ENCODE measurements at regions not wholly inside any gene's neighbourhood (a gene's known extent, or its start where the extent isn't known, plus 50 kb on each side); places are given as distances from the start of the nearest gene placed in this dataset.
A peak's percentile ranks its signal among the peaks of the same experiment; 100 is the strongest.
"Not testable (repeated sequence)": the region's sequence is repeated elsewhere in the genome, so short reads cannot be mapped to it uniquely, and the experiment has no call there.

DNA sequence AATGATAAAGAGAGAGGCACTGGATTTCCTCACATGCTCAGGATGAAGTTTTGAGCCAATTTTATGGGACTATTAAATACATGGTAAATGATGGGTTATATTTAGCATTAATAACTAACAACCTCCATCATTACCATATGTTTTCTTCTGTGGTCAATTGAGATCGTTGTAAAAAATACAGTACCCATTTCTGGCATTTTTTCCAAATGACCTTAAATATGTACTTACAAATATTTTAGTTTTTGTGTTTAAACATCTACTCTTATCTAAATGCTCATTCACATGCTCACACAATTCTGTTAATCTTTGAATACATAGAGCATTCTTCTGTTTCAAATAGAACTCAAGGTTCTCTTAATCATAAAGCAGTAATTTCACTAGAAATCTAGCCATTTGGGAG is 330.0 kb upstream of the BRINP3 start:
- Histone ChIP-seq H3K27ac (ENCODE audit: low read depth, low read length) (no peak overlapping the region), H3K27me3 (ENCODE audit: insufficient read depth, low read length, poor library complexity, severe bottlenecking) (no peaks in the 10 kb centered on the region), H3K4me1 (ENCODE audit: insufficient read depth, low read length) (no peaks in the 10 kb centered on the region), H3K9me3 (ENCODE audit: low read length) (no peaks in the 10 kb centered on the region), H3K36me3 (ENCODE audit: insufficient read depth, low read length) (no peaks in the 10 kb centered on the region), H3K4me3 (ENCODE audit: low read length) (no peak overlapping the region)
- Mint-ChIP-seq H3K4me1 (no peaks in the 10 kb centered on the region), H3K4me3 (no peak overlapping the region), H3K9me3 (peaks cover 11 to 38% (median 26%) of the 10 kb centered on the region in 5 donors), H3K36me3 (no peaks in the 10 kb centered on the region), H3K27ac (no peak overlapping the region), H3K27me3 (no peaks in the 10 kb centered on the region)
- ChIA-PET POLR2A (no interaction called here), CTCF (no interaction called here)
- no peak for DNase-seq

DNA sequence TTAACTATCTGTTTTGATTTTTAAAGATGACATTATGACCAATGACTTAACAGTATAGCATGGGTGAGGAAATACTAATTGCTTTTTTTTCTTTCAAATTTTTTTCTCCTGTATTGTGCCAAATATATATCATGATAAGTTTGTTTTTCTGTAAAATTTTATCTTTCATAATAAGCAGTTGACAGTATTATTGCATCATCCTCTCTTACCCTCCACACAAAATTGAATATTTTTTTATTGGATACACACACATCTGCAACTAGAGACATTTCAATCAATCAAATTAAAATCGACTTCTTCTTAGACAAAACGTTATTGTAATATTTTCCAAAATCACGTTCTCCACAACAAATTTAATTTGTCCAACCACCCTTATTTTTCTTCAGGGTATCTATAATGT is 330.4 kb upstream of the BRINP3 start:
- Mint-ChIP-seq H3K4me3 (no peak overlapping the region), H3K27me3 (no peaks in the 10 kb centered on the region), H3K9me3 (peaks cover 11 to 40% (median 26%) of the 10 kb centered on the region in 5 donors), H3K27ac (no peak overlapping the region), H3K4me1 (no peaks in the 10 kb centered on the region), H3K36me3 (no peaks in the 10 kb centered on the region)
- ChIA-PET CTCF (no interaction called here), POLR2A (no interaction called here)
- H3K27ac ChIP-seq (ENCODE audit: low read depth, low read length), result no peak overlapping the region
- no peaks in the 10 kb centered on the region for H3K9me3 ChIP-seq (ENCODE audit: low read length)
- H3K4me3 ChIP-seq (ENCODE audit: low read length), result no peak overlapping the region
- no peak for DNase-seq
- no peaks in the 10 kb centered on the region for H3K27me3 ChIP-seq (ENCODE audit: insufficient read depth, low read length, poor library complexity, severe bottlenecking)
- no peaks in the 10 kb centered on the region for H3K36me3 ChIP-seq (ENCODE audit: insufficient read depth, low read length)
- H3K4me1 ChIP-seq (ENCODE audit: insufficient read depth, low read length), result no peaks in the 10 kb centered on the region

DNA sequence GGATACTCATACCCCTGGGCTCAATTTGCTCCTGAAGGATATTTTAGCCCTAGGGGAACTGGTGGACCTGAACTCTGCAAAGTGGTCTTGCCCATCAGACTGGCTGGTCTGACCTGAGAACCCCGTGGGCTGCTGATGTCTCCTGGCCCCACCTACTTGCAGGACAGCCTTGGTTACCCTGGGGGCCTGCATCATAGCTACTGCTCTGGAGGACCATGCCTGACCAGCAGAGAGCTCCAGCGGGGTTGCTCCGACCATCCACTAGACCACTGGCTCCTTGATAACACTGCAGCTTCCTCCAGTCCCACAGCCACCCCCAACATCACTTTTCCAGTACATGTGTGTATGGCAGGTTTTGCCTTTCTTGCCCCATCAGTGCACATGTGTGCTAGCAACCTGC is 331.6 kb upstream of the BRINP3 start:
- no peaks in the 10 kb centered on the region for H3K36me3 Mint-ChIP-seq
- no peak overlapping the region for H3K27ac Mint-ChIP-seq
- no peak overlapping the region for H3K4me3 Mint-ChIP-seq
- Histone ChIP-seq H3K27ac (ENCODE audit: low read depth, low read length) (no peak overlapping the region), H3K4me1 (ENCODE audit: insufficient read depth, low read length) (no peaks in the 10 kb centered on the region), H3K27me3 (ENCODE audit: insufficient read depth, low read length, poor library complexity, severe bottlenecking) (no peaks in the 10 kb centered on the region), H3K9me3 (ENCODE audit: low read length) (no peaks in the 10 kb centered on the region), H3K4me3 (ENCODE audit: low read length) (no peak overlapping the region), H3K36me3 (ENCODE audit: insufficient read depth, low read length) (no peaks in the 10 kb centered on the region)
- ChIA-PET POLR2A (no interaction called here), CTCF (no interaction called here)
- H3K9me3 Mint-ChIP-seq, result peaks cover 15 to 46% (median 31%) of the 10 kb centered on the region in 5 donors
- no peaks in the 10 kb centered on the region for H3K4me1 Mint-ChIP-seq
- H3K27me3 Mint-ChIP-seq, result no peaks in the 10 kb centered on the region
- DNase-seq, result no peak

DNA sequence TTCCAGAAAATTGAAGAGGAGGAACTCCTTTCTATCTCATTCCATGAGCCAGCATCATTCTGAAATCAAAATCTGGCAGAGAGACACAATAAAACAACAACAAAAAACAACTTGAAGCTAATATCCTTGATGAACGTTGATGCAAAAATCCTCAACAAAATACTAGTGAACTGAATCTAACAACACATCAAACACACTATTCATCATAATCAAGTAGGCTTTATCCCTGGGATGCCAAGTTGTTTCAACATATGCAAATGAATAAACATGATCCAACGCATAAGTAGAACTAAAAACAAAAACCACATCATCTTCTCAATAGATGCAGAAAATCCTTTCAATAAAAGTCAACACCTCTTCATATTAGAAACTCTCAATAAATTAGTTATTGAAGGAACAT is 335.3 kb upstream of the BRINP3 start:
- no peaks in the 10 kb centered on the region for H3K36me3 ChIP-seq (ENCODE audit: insufficient read depth, low read length)
- H3K27ac ChIP-seq (ENCODE audit: low read depth, low read length), result no peak overlapping the region
- no peaks in the 10 kb centered on the region for H3K27me3 ChIP-seq (ENCODE audit: insufficient read depth, low read length, poor library complexity, severe bottlenecking)
- CTCF ChIA-PET, result no interaction called here
- Mint-ChIP-seq H3K4me1 (no peaks in the 10 kb centered on the region), H3K36me3 (no peaks in the 10 kb centered on the region), H3K27ac (no peak overlapping the region), H3K4me3 (no peak overlapping the region), H3K27me3 (no peaks in the 10 kb centered on the region), H3K9me3 (peaks cover 12 to 40% (median 30%) of the 10 kb centered on the region in 5 donors)
- no peak overlapping the region for H3K4me3 ChIP-seq (ENCODE audit: low read length)
- no peaks in the 10 kb centered on the region for H3K9me3 ChIP-seq (ENCODE audit: low read length)
- POLR2A ChIA-PET, result no interaction called here
- no peaks in the 10 kb centered on the region for H3K4me1 ChIP-seq (ENCODE audit: insufficient read depth, low read length)
- DNase-seq, result no peak

DNA sequence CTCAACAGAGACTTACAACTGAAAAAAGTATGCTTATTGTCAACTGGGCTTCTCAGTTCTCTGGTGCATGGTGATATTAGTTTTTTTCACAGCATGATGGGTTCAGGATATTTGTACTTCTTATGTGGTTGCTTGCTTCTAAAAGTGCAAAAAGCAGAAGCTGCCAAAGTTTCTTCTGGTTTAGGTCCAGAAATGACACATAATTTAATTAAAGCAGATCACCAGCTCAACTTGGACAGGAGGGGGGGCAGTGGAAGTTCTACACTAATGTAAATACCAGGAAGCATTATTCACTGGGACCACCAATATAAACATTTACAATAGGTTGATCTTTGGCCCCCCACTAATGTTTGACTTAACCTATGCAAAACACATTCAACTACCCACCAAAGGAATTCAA is 354.8 kb upstream of the BRINP3 start:
- ChIA-PET CTCF (no interaction called here), POLR2A (no interaction called here)
- Histone ChIP-seq H3K36me3 (ENCODE audit: insufficient read depth, low read length) (no peaks in the 10 kb centered on the region), H3K27ac (ENCODE audit: low read depth, low read length) (no peak overlapping the region), H3K27me3 (ENCODE audit: insufficient read depth, low read length, poor library complexity, severe bottlenecking) (no peaks in the 10 kb centered on the region), H3K4me1 (ENCODE audit: insufficient read depth, low read length) (no peaks in the 10 kb centered on the region), H3K4me3 (ENCODE audit: low read length) (no peak overlapping the region), H3K9me3 (ENCODE audit: low read length) (no peaks in the 10 kb centered on the region)
- DNase-seq, result no peak
- H3K9me3 Mint-ChIP-seq, result peaks cover 7 to 35% (median 15%) of the 10 kb centered on the region in 5 donors
- H3K27me3 Mint-ChIP-seq, result no peaks in the 10 kb centered on the region
- no peaks in the 10 kb centered on the region for H3K36me3 Mint-ChIP-seq
- H3K27ac Mint-ChIP-seq, result no peak overlapping the region
- H3K4me3 Mint-ChIP-seq, result no peak overlapping the region
- H3K4me1 Mint-ChIP-seq, result no peaks in the 10 kb centered on the region

DNA sequence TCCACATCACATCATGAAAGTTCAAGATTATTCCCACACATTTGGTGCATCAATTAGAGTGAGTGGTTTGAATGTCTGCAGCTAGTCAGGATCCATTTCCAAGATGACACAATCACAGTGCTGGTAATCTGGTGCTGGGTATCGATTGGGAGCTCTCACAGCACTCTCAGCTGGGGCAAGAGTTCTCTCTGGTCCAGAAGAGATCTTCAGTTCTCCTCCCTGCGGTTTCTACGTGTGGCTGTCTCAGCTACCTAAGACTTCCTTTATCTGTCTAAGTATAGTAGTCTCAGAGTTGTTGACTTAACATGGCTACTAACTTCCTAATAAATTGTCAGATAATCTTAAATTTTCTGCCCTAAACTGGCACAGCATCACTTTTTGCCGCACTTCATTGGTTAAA is 358.0 kb upstream of the BRINP3 start:
- H3K27ac Mint-ChIP-seq, result no peak overlapping the region
- H3K4me3 Mint-ChIP-seq, result no peak overlapping the region
- no peaks in the 10 kb centered on the region for H3K4me1 ChIP-seq (ENCODE audit: insufficient read depth, low read length)
- H3K27me3 ChIP-seq (ENCODE audit: insufficient read depth, low read length, poor library complexity, severe bottlenecking), result no peaks in the 10 kb centered on the region
- H3K4me1 Mint-ChIP-seq, result no peaks in the 10 kb centered on the region
- H3K27me3 Mint-ChIP-seq, result no peaks in the 10 kb centered on the region
- H3K9me3 ChIP-seq (ENCODE audit: low read length), result no peaks in the 10 kb centered on the region
- no peaks in the 10 kb centered on the region for H3K36me3 Mint-ChIP-seq
- H3K9me3 Mint-ChIP-seq, result peaks cover 7 to 21% (median 13%) of the 10 kb centered on the region in 5 donors
- H3K36me3 ChIP-seq (ENCODE audit: insufficient read depth, low read length), result no peaks in the 10 kb centered on the region
- no peak overlapping the region for H3K4me3 ChIP-seq (ENCODE audit: low read length)
- POLR2A ChIA-PET, result no interaction called here
- no peak overlapping the region for H3K27ac ChIP-seq (ENCODE audit: low read depth, low read length)
- CTCF ChIA-PET, result no interaction called here
- no peak for DNase-seq

DNA sequence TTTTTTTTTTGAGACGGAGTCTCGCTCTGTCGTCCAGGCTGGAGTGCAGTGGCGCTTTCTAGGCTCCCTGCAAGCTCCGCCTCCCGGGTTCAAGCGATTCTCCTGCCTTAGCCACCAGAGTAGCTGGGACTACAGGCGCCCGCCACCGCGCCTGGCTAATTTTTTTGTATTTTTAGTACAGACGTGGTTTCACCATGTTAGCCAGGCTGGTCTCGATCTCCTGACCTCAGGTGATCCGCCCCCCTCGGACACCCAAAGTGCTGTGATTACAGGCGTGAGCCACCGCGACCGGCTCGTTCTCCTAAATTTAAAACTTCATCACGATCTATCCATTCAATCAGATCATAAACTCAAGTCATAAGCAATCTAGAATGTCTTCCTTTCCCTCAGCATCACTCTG is 359.5 kb upstream of the BRINP3 start:
- H3K4me1 ChIP-seq (ENCODE audit: insufficient read depth, low read length); H3K9me3 ChIP-seq (ENCODE audit: low read length); H3K27ac Mint-ChIP-seq; H3K27ac ChIP-seq (ENCODE audit: low read depth, low read length); H3K27me3 Mint-ChIP-seq; H3K4me3 Mint-ChIP-seq; CTCF ChIA-PET; H3K36me3 Mint-ChIP-seq; H3K36me3 ChIP-seq (ENCODE audit: insufficient read depth, low read length); H3K27me3 ChIP-seq (ENCODE audit: insufficient read depth, low read length, poor library complexity, severe bottlenecking); POLR2A ChIA-PET; DNase-seq; H3K4me1 Mint-ChIP-seq; H3K4me3 ChIP-seq (ENCODE audit: low read length): not testable (repeated sequence)
- peaks cover 7 to 21% (median 11%) of the 10 kb centered on the region in 5 donors for H3K9me3 Mint-ChIP-seq

DNA sequence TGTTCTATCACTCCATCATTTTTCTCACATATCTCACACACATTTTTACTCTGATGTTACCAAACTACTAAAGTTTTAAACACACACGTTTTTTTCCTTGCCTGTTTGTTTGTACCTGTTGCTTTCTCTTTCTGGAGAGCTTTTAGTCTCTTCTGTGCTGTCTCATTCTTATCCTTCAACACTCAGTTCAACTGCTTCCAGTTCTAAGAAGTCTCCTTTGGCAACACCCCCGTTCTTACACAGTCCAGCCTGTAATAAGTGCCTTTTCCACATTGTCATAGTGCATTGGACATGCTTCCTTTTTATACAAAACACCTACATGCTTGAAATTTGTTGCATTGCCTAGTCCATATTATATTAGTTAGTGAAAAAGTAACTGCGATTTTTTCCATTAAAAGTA is 360.2 kb upstream of the BRINP3 start:
- Mint-ChIP-seq H3K4me3 (no peak overlapping the region), H3K27ac (no peak overlapping the region), H3K9me3 (peaks cover 7 to 16% (median 11%) of the 10 kb centered on the region in 5 donors), H3K27me3 (no peaks in the 10 kb centered on the region), H3K4me1 (no peaks in the 10 kb centered on the region), H3K36me3 (no peaks in the 10 kb centered on the region)
- Histone ChIP-seq H3K27ac (ENCODE audit: low read depth, low read length) (peak overlapping the region; percentile 17), H3K27me3 (ENCODE audit: insufficient read depth, low read length, poor library complexity, severe bottlenecking) (no peaks in the 10 kb centered on the region), H3K9me3 (ENCODE audit: low read length) (no peaks in the 10 kb centered on the region), H3K4me1 (ENCODE audit: insufficient read depth, low read length) (no peaks in the 10 kb centered on the region), H3K36me3 (ENCODE audit: insufficient read depth, low read length) (no peaks in the 10 kb centered on the region), H3K4me3 (ENCODE audit: low read length) (no peak overlapping the region)
- no peak for DNase-seq
- CTCF ChIA-PET, result no interaction called here
- POLR2A ChIA-PET, result no interaction called here

DNA sequence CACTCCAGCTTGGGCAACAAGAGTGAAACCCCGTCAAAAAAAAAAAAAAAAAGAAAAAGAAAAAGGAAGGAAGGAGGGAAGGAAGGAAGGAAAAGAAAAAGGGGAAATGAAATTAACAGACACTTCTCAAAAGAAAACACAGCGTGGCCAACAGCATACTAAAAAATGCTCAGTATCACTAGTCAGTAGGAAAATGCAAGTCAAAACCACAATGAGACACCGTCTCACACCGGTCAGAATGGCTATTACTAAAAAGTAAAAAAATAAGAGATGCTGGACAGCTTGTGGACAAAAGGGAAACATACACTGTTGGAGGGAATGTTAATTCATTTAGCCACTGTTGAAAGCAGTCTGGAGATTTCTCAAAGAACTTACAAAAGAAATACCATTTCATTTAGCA is 369.5 kb upstream of the BRINP3 start:
- CTCF ChIA-PET, result no interaction called here
- no peak overlapping the region for H3K27ac Mint-ChIP-seq

More for the DNA sequence above, 369.5 kb upstream of the BRINP3 start:
- Histone ChIP-seq H3K4me3 (ENCODE audit: low read length) (no peak overlapping the region), H3K27ac (ENCODE audit: low read depth, low read length) (no peak overlapping the region), H3K4me1 (ENCODE audit: insufficient read depth, low read length) (no peaks in the 10 kb centered on the region), H3K9me3 (ENCODE audit: low read length) (no peaks in the 10 kb centered on the region), H3K36me3 (ENCODE audit: insufficient read depth, low read length) (no peaks in the 10 kb centered on the region), H3K27me3 (ENCODE audit: insufficient read depth, low read length, poor library complexity, severe bottlenecking) (no peaks in the 10 kb centered on the region)
- no peaks in the 10 kb centered on the region for H3K4me1 Mint-ChIP-seq
- POLR2A ChIA-PET, result no interaction called here
- H3K36me3 Mint-ChIP-seq, result no peaks in the 10 kb centered on the region
- H3K4me3 Mint-ChIP-seq, result no peak overlapping the region
- no peak for DNase-seq
- H3K27me3 Mint-ChIP-seq, result no peaks in the 10 kb centered on the region
- peaks cover 3 to 16% (median 7%) of the 10 kb centered on the region in 5 donors for H3K9me3 Mint-ChIP-seq
